ENCODE measurements at regions not wholly inside any gene's neighbourhood (a gene's known extent, or its start where the extent isn't known, plus 50 kb on each side); places are given as distances from the start of the nearest gene placed in this dataset.

- Mint-ChIP-seq H3K36me3 (ENCODE audit: low read depth, unreplicated experiment) (peaks cover 2% of the 10 kb centered on the region), H3K27ac (ENCODE audit: unreplicated experiment) (peak overlapping the region; percentile 83), H3K9me3 (ENCODE audit: unreplicated experiment) (peaks cover 2% of the 10 kb centered on the region), H3K4me1 (ENCODE audit: low read depth, unreplicated experiment) (peaks cover 30% of the 10 kb centered on the region), H3K27me3 (ENCODE audit: low read depth, unreplicated experiment) (no peaks in the 10 kb centered on the region), H3K4me3 (ENCODE audit: unreplicated experiment) (peak overlapping the region; percentile 61)
- H3K4me2 ChIP-seq (ENCODE audit: low read length): peak overlapping the region; percentile 16
- H3K9me3 ChIP-seq (ENCODE audit: insufficient read depth, low read depth, low read length): no peaks in the 10 kb centered on the region
- DNase-seq (ENCODE audit: low read depth) (no peak), FAIRE-seq (no peak)
- no peak overlapping the region for H2AFZ ChIP-seq (ENCODE audit: low read depth, low read length)
- H3K4me1 ChIP-seq (ENCODE audit: insufficient read depth, low read length): peaks cover 3% of the 10 kb centered on the region
- no peak for TF ChIP-seq CTCF (IDR thresholded peaks at IDR 0.05; ENCODE audit: insufficient read depth, low read depth, low read length)
- no peaks in the 10 kb centered on the region for H4K20me1 ChIP-seq (ENCODE audit: insufficient read depth, low read length)
- no peaks in the 10 kb centered on the region for H3K79me2 ChIP-seq (ENCODE audit: insufficient read depth, low read length)
- H3K9ac ChIP-seq (ENCODE audit: low read length): no peak overlapping the region
- no peaks in the 10 kb centered on the region for H3K36me3 ChIP-seq (ENCODE audit: insufficient read depth, low read length)
- H3K27me3 ChIP-seq (ENCODE audit: insufficient read depth, low read length): no peaks in the 10 kb centered on the region
- no peak overlapping the region for H3K4me3 ChIP-seq (ENCODE audit: insufficient read depth, low read depth, low read length)
- H3K27ac ChIP-seq (ENCODE audit: low read depth, low read length): no peak overlapping the region
Measured at GRCh38 chr3:143206955-143207337, 87.4 kb downstream of the CHST2 start.

GRCh38 chr3:143207338-143207961, 87.9 kb downstream of the CHST2 start:
- Histone ChIP-seq H3K27ac (ENCODE audit: low read depth, low read length) (no peak overlapping the region), H4K20me1 (ENCODE audit: insufficient read depth, low read length) (no peaks in the 10 kb centered on the region), H3K9ac (ENCODE audit: low read length) (no peak overlapping the region), H3K4me1 (ENCODE audit: insufficient read depth, low read length) (peaks cover 3% of the 10 kb centered on the region), H3K27me3 (ENCODE audit: insufficient read depth, low read length) (no peaks in the 10 kb centered on the region), H3K4me2 (ENCODE audit: low read length) (peak overlapping the region; percentile 16), H2AFZ (ENCODE audit: low read depth, low read length) (no peak overlapping the region), H3K9me3 (ENCODE audit: insufficient read depth, low read depth, low read length) (no peaks in the 10 kb centered on the region), H3K79me2 (ENCODE audit: insufficient read depth, low read length) (no peaks in the 10 kb centered on the region), H3K36me3 (ENCODE audit: insufficient read depth, low read length) (no peaks in the 10 kb centered on the region), H3K4me3 (ENCODE audit: insufficient read depth, low read depth, low read length) (no peak overlapping the region)
- peaks cover 3% of the 10 kb centered on the region for H3K27me3 Mint-ChIP-seq (ENCODE audit: low read depth, unreplicated experiment)
- FAIRE-seq: no peak
- peaks cover 2% of the 10 kb centered on the region for H3K36me3 Mint-ChIP-seq (ENCODE audit: low read depth, unreplicated experiment)
- TF ChIP-seq CTCF (IDR thresholded peaks at IDR 0.05; ENCODE audit: insufficient read depth, low read depth, low read length) (no peak), EZH2 (IDR thresholded peaks at IDR 0.05; ENCODE audit: insufficient read depth, low read length) (no peak)
- peaks cover 25% of the 10 kb centered on the region for H3K4me1 Mint-ChIP-seq (ENCODE audit: low read depth, unreplicated experiment)
- peak overlapping the region; percentile 83 for H3K27ac Mint-ChIP-seq (ENCODE audit: unreplicated experiment)
- H3K9me3 Mint-ChIP-seq (ENCODE audit: unreplicated experiment): peaks cover 2% of the 10 kb centered on the region
- peak; percentile 88 for DNase-seq (ENCODE audit: low read depth)
- peak overlapping the region; percentile 61 for H3K4me3 Mint-ChIP-seq (ENCODE audit: unreplicated experiment)

GRCh38 chr3:143208976-143209714, 89.6 kb downstream of the CHST2 start:
- Histone ChIP-seq H3K9me3 (ENCODE audit: insufficient read depth, low read depth, low read length) (no peaks in the 10 kb centered on the region), H3K79me2 (ENCODE audit: insufficient read depth, low read length) (no peaks in the 10 kb centered on the region), H3K4me1 (ENCODE audit: insufficient read depth, low read length) (peaks cover 3% of the 10 kb centered on the region), H3K36me3 (ENCODE audit: insufficient read depth, low read length) (no peaks in the 10 kb centered on the region), H4K20me1 (ENCODE audit: insufficient read depth, low read length) (no peaks in the 10 kb centered on the region), H3K9ac (ENCODE audit: low read length) (no peak overlapping the region), H3K4me2 (ENCODE audit: low read length) (no peak overlapping the region), H3K4me3 (ENCODE audit: insufficient read depth, low read depth, low read length) (no peak overlapping the region), H3K27ac (ENCODE audit: low read depth, low read length) (no peak overlapping the region), H3K27me3 (ENCODE audit: insufficient read depth, low read length) (no peaks in the 10 kb centered on the region), H2AFZ (ENCODE audit: low read depth, low read length) (no peak overlapping the region)
- Mint-ChIP-seq H3K9me3 (ENCODE audit: unreplicated experiment) (peaks cover 4% of the 10 kb centered on the region), H3K36me3 (ENCODE audit: low read depth, unreplicated experiment) (peaks cover 2% of the 10 kb centered on the region), H3K27me3 (ENCODE audit: low read depth, unreplicated experiment) (peaks cover 3% of the 10 kb centered on the region), H3K4me1 (ENCODE audit: low read depth, unreplicated experiment) (peaks cover 19% of the 10 kb centered on the region), H3K4me3 (ENCODE audit: unreplicated experiment) (no peak overlapping the region), H3K27ac (ENCODE audit: unreplicated experiment) (no peak overlapping the region)
- no peak for FAIRE-seq
- TF ChIP-seq CTCF (IDR thresholded peaks at IDR 0.05; ENCODE audit: insufficient read depth, low read depth, low read length) (no peak), EZH2 (IDR thresholded peaks at IDR 0.05; ENCODE audit: insufficient read depth, low read length) (no peak)
- DNase-seq (ENCODE audit: low read depth): no peak

Measured in astrocyte (in vitro differentiated cells and primary cell).